OCI-LY7 (cell line): ENCODE measurements at regions not wholly inside any gene's neighbourhood (a gene's known extent, or its start where the extent isn't known, plus 50 kb on each side); places are given as distances from the start of the nearest gene placed in this dataset.

Experiments
- BruUV-seq: library from RNA; stranded (reverse); fragments of 400-500 nt; replicated peaks from 2 replicates; lab custom pipeline; 2021; lab: Mats Ljungman, UMichigan
- CTCF ChIA-PET: fragments of 300-600 bp; sonication (Branson Sonifier 250); formaldehyde crosslinking; loops from one replicate; lab custom pipeline; 2022; ENCODE audit warnings: antibody characterized with exemption; ENCODE audit not compliant: unreplicated experiment; lab: Charles Lee
- POLR2A ChIA-PET: fragments of 300-600 bp; sonication (Branson Sonifier 250); formaldehyde crosslinking; loops from one replicate; lab custom pipeline; 2022; ENCODE audit warnings: antibody characterized with exemption; lab: Charles Lee
- DNase-seq: peaks from one replicate; pipeline ENCODE4 v3.0.0-alpha.2; 2015; ENCODE audit warnings: low spot score
- H2AFZ ChIP-seq: fragments of 200-600 bp; sonication (generic), shearing (Covaris generic); 2 replicates; pipeline ENCODE4 v1.6.1; 2014; ENCODE audit warnings: mild to moderate bottlenecking, antibody characterized with exemption, low read length, moderate library complexity
- H3K27ac ChIP-seq: fragments of 200-600 bp; sonication (generic); 2 replicates; pipeline ENCODE4 v1.5.1; 2014; ENCODE audit warnings: mixed run types, low read depth, mild to moderate bottlenecking, moderate library complexity, low read length, inconsistent platforms; ENCODE audit not compliant: poor library complexity, severe bottlenecking
- H3K36me3 ChIP-seq: fragments of 200-600 bp; sonication (generic); 2 replicates; pipeline ENCODE4 v1.6.1; 2014; ENCODE audit warnings: mild to moderate bottlenecking, antibody characterized with exemption, low read length, moderate library complexity, mixed read lengths; ENCODE audit not compliant: insufficient read depth
- H3K4me1 ChIP-seq: fragments of 200-600 bp; sonication (generic); 2 replicates; pipeline ENCODE4 v1.5.1; 2014; ENCODE audit warnings: mild to moderate bottlenecking, low read length; ENCODE audit not compliant: insufficient read depth, poor library complexity, severe bottlenecking
- H3K4me2 ChIP-seq: fragments of 200-600 bp; sonication (generic); 2 replicates; pipeline ENCODE4 v1.6.1; 2014; ENCODE audit warnings: mild to moderate bottlenecking, low read length
- H3K4me3 ChIP-seq: fragments of 200-600 bp; sonication (generic); 2 replicates; pipeline ENCODE4 v1.5.1; 2014; ENCODE audit warnings: mild to moderate bottlenecking, low read depth, low read length; ENCODE audit not compliant: poor library complexity, severe bottlenecking
- H3K79me2 ChIP-seq: fragments of 200-600 bp; sonication (generic); 2 replicates; pipeline ENCODE4 v1.6.1; 2016; ENCODE audit warnings: low read depth, mild to moderate bottlenecking, low read length, moderate library complexity, mixed read lengths; ENCODE audit not compliant: insufficient read depth
- H3K9me2 ChIP-seq: fragments of 200-600 bp; sonication (generic); 2 replicates; pipeline ENCODE4 v1.6.1; 2016; ENCODE audit warnings: mild to moderate bottlenecking, low read length, mixed read lengths; ENCODE audit not compliant: insufficient read depth
- H3K9me3 ChIP-seq: fragments of 200-600 bp; sonication (generic); 2 replicates; pipeline ENCODE4 v1.6.1; 2014; ENCODE audit warnings: mild to moderate bottlenecking, mixed run types, low read length, mixed read lengths
- H4K20me1 ChIP-seq: fragments of 200-600 bp; sonication (generic); 2 replicates; pipeline ENCODE4 v1.6.1; 2014; ENCODE audit warnings: mild to moderate bottlenecking, antibody characterized with exemption, low read length, moderate library complexity, mixed read lengths; ENCODE audit not compliant: insufficient read depth
- CTCF ChIP-seq: fragments of 200-600 bp; sonication (generic); conservative IDR thresholded peaks from 2 replicates; pipeline ENCODE4 v1.5.1; 2014; ENCODE audit warnings: mild to moderate bottlenecking, antibody characterized with exemption, low read length, moderate library complexity, mixed read lengths
- EZH2phosphoT487 ChIP-seq: fragments of 200-600 bp; sonication (generic); IDR thresholded peaks from 2 replicates; pipeline ENCODE4 v1.6.1; 2018; ENCODE audit warnings: low read depth, borderline replicate concordance, mild to moderate bottlenecking, mixed run types, antibody characterized with exemption, low read length, moderate library complexity, mixed read lengths
- intact Hi-C: fragments of 100-400 bp; cut with micrococcal nuclease; formaldehyde crosslinking; loops from one replicate; pipeline ENCODE4 v1.10.0; 2022; ENCODE audit not compliant: unreplicated experiment

GRCh38 chr16:86314402-86315025 lies 195.8 kb upstream of the FOXF1 start:
- TF ChIP-seq CTCF, result no peak
- TF ChIP-seq EZH2phosphoT487, result no peak
- Histone ChIP-seq H3K4me3 (no peak overlapping the region), H3K36me3 (no peaks in the 10 kb centered on the region), H3K4me1 (no peaks in the 10 kb centered on the region), H3K9me3 (no peaks in the 10 kb centered on the region), H3K4me2 (no peak overlapping the region), H3K27ac (no peak overlapping the region), H3K79me2 (no peaks in the 10 kb centered on the region), H2AFZ (no peak overlapping the region), H3K9me2 (no peaks in the 10 kb centered on the region), H4K20me1 (no peaks in the 10 kb centered on the region)
- ChIA-PET POLR2A (no interaction called here), CTCF (no interaction called here)
- BruUV-seq, result no TSS peak
- intact Hi-C loops, result no loop called here
- DNase-seq, result no peak

GRCh38 chr16:86316967-86317812 lies 193.1 kb upstream of the FOXF1 start:
- Histone ChIP-seq H3K36me3 (no peaks in the 10 kb centered on the region), H3K9me2 (no peaks in the 10 kb centered on the region), H3K9me3 (no peaks in the 10 kb centered on the region), H3K79me2 (no peaks in the 10 kb centered on the region), H3K27ac (no peak overlapping the region), H3K4me3 (no peak overlapping the region), H3K4me1 (no peaks in the 10 kb centered on the region), H4K20me1 (no peaks in the 10 kb centered on the region), H3K4me2 (no peak overlapping the region), H2AFZ (no peak overlapping the region)
- no peak for TF ChIP-seq EZH2phosphoT487
- no peak for TF ChIP-seq CTCF
- CTCF ChIA-PET, result no interaction called here
- DNase-seq, result no peak
- BruUV-seq, result no TSS peak
- POLR2A ChIA-PET, result no interaction called here
- intact Hi-C loops, result no loop called here
